Liver (tissue), 7 donors: ENCODE measurements at regions not wholly inside any gene's neighbourhood (a gene's known extent, or its start where the extent isn't known, plus 50 kb on each side); places are given as distances from the start of the nearest gene placed in this dataset.
"Not testable (repeated sequence)": the region's sequence is repeated elsewhere in the genome, so short reads cannot be mapped to it uniquely, and the experiment has no call there.

Experiments used
- DNase-seq: peaks from one replicate; pipeline ENCODE4 v3.0.0-alpha.2; 2017; ENCODE audit warnings: low spot score
- H3K27ac ChIP-seq, 2 donors: one replicate each; pipeline ENCODE4 v1.7.0; 2013; ENCODE audit warnings: inconsistent platforms in 2 of 2, low read length in 2 of 2, control low read depth in 1 of 2, low read depth in 1 of 2, mild to moderate bottlenecking in 1 of 2
- H3K27me3 ChIP-seq, 4 donors: one replicate each; pipeline versions ENCODE4 v1.6.1 to v1.7.0; 2013; ENCODE audit warnings: low read length in 3 of 4, inconsistent platforms in 1 of 4, mild to moderate bottlenecking in 1 of 4, moderate library complexity in 1 of 4; ENCODE audit not compliant: control insufficient read depth in 4 of 4, insufficient read depth in 4 of 4
- H3K36me3 ChIP-seq, 4 donors: one replicate each; pipeline versions ENCODE4 v1.6.1 to v1.7.0; 2013; ENCODE audit warnings: low read length in 3 of 4, mild to moderate bottlenecking in 3 of 4, low read depth in 1 of 4, moderate library complexity in 1 of 4; ENCODE audit not compliant: control insufficient read depth in 4 of 4, insufficient read depth in 3 of 4
- H3K4me1 ChIP-seq, 4 donors: one replicate each; pipeline versions ENCODE4 v1.6.1 to v1.7.0; 2013; ENCODE audit warnings: low read length in 3 of 4, mild to moderate bottlenecking in 3 of 4, moderate library complexity in 1 of 4; ENCODE audit not compliant: control insufficient read depth in 4 of 4, insufficient read depth in 4 of 4
- H3K4me3 ChIP-seq, 3 donors: one replicate each; pipeline versions ENCODE4 v1.6.1 to v1.7.0; 2013; ENCODE audit warnings: low read length in 3 of 3, control low read depth in 1 of 3, low read depth in 1 of 3, mild to moderate bottlenecking in 1 of 3
- H3K9ac ChIP-seq, 2 donors: one replicate each; pipeline ENCODE4 v1.7.0; 2013; ENCODE audit warnings: low read length in 2 of 2, mild to moderate bottlenecking in 2 of 2, moderate library complexity in 2 of 2, control low read depth in 1 of 2, low read depth in 1 of 2
- H3K9me3 ChIP-seq, 4 donors: one replicate each; pipeline versions ENCODE4 v1.6.1 to v1.7.0; 2013; ENCODE audit warnings: low read length in 3 of 4; ENCODE audit not compliant: control insufficient read depth in 4 of 4
- FOXA1 ChIP-seq: IDR thresholded peaks from 2 replicates; pipeline ENCODE4 v1.6.1; 2016; ENCODE audit warnings: antibody characterized with exemption
- FOXA2 ChIP-seq: IDR thresholded peaks from 2 replicates; pipeline ENCODE4 v1.6.1; 2016; ENCODE audit warnings: antibody characterized with exemption
- RAD21 ChIP-seq, 2 donors: IDR thresholded peaks; 2 replicates each; pipeline ENCODE4 v1.6.1; 2016; ENCODE audit warnings: antibody characterized with exemption in 2 of 2, mild to moderate bottlenecking in 2 of 2
- RXRA ChIP-seq, 2 donors: IDR thresholded peaks; 2 replicates each; pipeline ENCODE4 v1.6.1; 2017 to 2018; ENCODE audit warnings: antibody characterized with exemption in 2 of 2, mild to moderate bottlenecking in 1 of 2
- WGBS: extraction: QIAGEN DNeasy Blood & Tissue Kit; methylation state at CpG from one replicate; pipeline ENCODE4 v1.1.7; 2013; 5-methylcytosine and 5-hydroxymethylcytosine counted together
- donor health status: healthy.
- donor health status: healthy.
- donor health status: healthy.
- donor health status: healthy.

GRCh38 chr2:111415765-111416743, 295.3 kb downstream of the BCL2L11 start:
- not testable (repeated sequence) for H3K9ac ChIP-seq, H3K36me3 ChIP-seq, H3K4me3 ChIP-seq, H3K27me3 ChIP-seq, H3K9me3 ChIP-seq, H3K27ac ChIP-seq
- DNase-seq, result peak; percentile 32
- 77% methylated on average over 14 of the region's 24 CpGs for WGBS
- peaks cover 0 to 11% (median 0%) of the 10 kb centered on the region in 4 donors for H3K4me1 ChIP-seq

GRCh38 chr2:111417026-111417425, 296.3 kb downstream of the BCL2L11 start:
- H3K27me3 ChIP-seq, H3K36me3 ChIP-seq, H3K9me3 ChIP-seq, H3K27ac ChIP-seq, H3K9ac ChIP-seq, H3K4me3 ChIP-seq: not testable (repeated sequence)
- H3K4me1 ChIP-seq, result peaks cover 0 to 11% (median 0%) of the 10 kb centered on the region in 4 donors
- peak; percentile 29 for DNase-seq

- not testable (repeated sequence) for H3K27me3 ChIP-seq, H3K9me3 ChIP-seq, H3K4me3 ChIP-seq, H3K27ac ChIP-seq, H3K9ac ChIP-seq, H3K36me3 ChIP-seq
- 45% methylated on average over 3 of the region's 6 CpGs for WGBS
- DNase-seq, result peak; percentile 10
- TF ChIP-seq RXRA (IDR thresholded peaks at IDR 0.05) (peak in 1 of 2 donors; percentile 5), FOXA2 (peak; percentile 45), FOXA1 (peak; percentile 48), RAD21 (IDR thresholded peaks at IDR 0.05) (peak in 1 of 2 donors; percentile 26)
- H3K4me1 ChIP-seq, result peaks cover 0 to 11% (median 0%) of the 10 kb centered on the region in 4 donors
These were observed 297.6 kb downstream of the BCL2L11 start for GRCh38 chr2:111418091-111418875.

GRCh38 chr2:111420074-111420473, 299.4 kb downstream of the BCL2L11 start:
- not testable (repeated sequence) for H3K4me3 ChIP-seq, H3K27ac ChIP-seq, H3K27me3 ChIP-seq, H3K9me3 ChIP-seq, DNase-seq, H3K9ac ChIP-seq, H3K36me3 ChIP-seq
- peaks cover 0 to 11% (median 0%) of the 10 kb centered on the region in 4 donors for H3K4me1 ChIP-seq
- 90% methylated on average over 4 of the region's 6 CpGs for WGBS

- not testable (repeated sequence) for H3K27me3 ChIP-seq, H3K4me3 ChIP-seq, DNase-seq, H3K27ac ChIP-seq, H3K36me3 ChIP-seq, H3K9ac ChIP-seq, H3K9me3 ChIP-seq
- H3K4me1 ChIP-seq, result peaks cover 0 to 11% (median 0%) of the 10 kb centered on the region in 4 donors
- 90% methylated on average over 3 of the region's 3 CpGs for WGBS
These were observed 300.1 kb downstream of the BCL2L11 start for GRCh38 chr2:111420835-111421234.

- H3K27ac ChIP-seq, H3K27me3 ChIP-seq, H3K36me3 ChIP-seq, H3K4me3 ChIP-seq, DNase-seq, H3K9ac ChIP-seq, H3K9me3 ChIP-seq: not testable (repeated sequence)
- over 99% methylated on average over 4 of the region's 6 CpGs for WGBS
- peaks cover 0 to 11% (median 0%) of the 10 kb centered on the region in 4 donors for H3K4me1 ChIP-seq
These were observed 301.2 kb downstream of the BCL2L11 start for GRCh38 chr2:111421949-111422348.

GRCh38 chr2:111422562-111422961, 301.8 kb downstream of the BCL2L11 start:
- not testable (repeated sequence) for H3K36me3 ChIP-seq, H3K9ac ChIP-seq, DNase-seq, H3K4me3 ChIP-seq, H3K9me3 ChIP-seq, H3K27me3 ChIP-seq, H3K27ac ChIP-seq
- 96% methylated on average over 7 of the region's 7 CpGs for WGBS
- H3K4me1 ChIP-seq, result peaks cover 0 to 11% (median 0%) of the 10 kb centered on the region in 4 donors
